Mesenchymal stem cell (in vitro differentiated cells and primary cell): ENCODE measurements at regions not wholly inside any gene's neighbourhood (a gene's known extent, or its start where the extent isn't known, plus 50 kb on each side); places are given as distances from the start of the nearest gene placed in this dataset.
A peak's percentile ranks its signal among the peaks of the same experiment; 100 is the strongest.

Experiments
- DNase-seq: peaks from one replicate; pipeline ENCODE4 v3.0.0-alpha.2; 2013
- H2AFZ ChIP-seq: one replicate; pipeline ENCODE4 v1.6.1; 2013; ENCODE audit warnings: low read depth, mild to moderate bottlenecking, control low read depth, inconsistent platforms, low read length, moderate library complexity
- H2AK5ac ChIP-seq: 2 replicates; pipeline ENCODE4 v1.6.1; 2013; ENCODE audit warnings: low read length, moderate library complexity, mild to moderate bottlenecking, inconsistent platforms; ENCODE audit not compliant: severe bottlenecking
- H2BK120ac ChIP-seq: one replicate; pipeline ENCODE4 v1.6.1; 2013; ENCODE audit warnings: low read depth, mild to moderate bottlenecking, inconsistent platforms, low read length, moderate library complexity
- H2BK12ac ChIP-seq, 2 experiments: one replicate each; pipeline ENCODE4 v1.6.1; 2013; ENCODE audit warnings: inconsistent platforms in 2 of 2, low read length in 2 of 2, mild to moderate bottlenecking in 2 of 2, moderate library complexity in 2 of 2, control low read depth in 1 of 2
- H2BK15ac ChIP-seq: one replicate; pipeline ENCODE4 v1.6.1; 2013; ENCODE audit warnings: mild to moderate bottlenecking, low read depth, inconsistent platforms; ENCODE audit not compliant: poor library complexity, severe bottlenecking
- H2BK5ac ChIP-seq: 2 replicates; pipeline ENCODE4 v1.6.1; 2013; ENCODE audit warnings: low read depth, mild to moderate bottlenecking, low read length, control low read depth, inconsistent platforms; ENCODE audit not compliant: poor library complexity, severe bottlenecking
- H3K14ac ChIP-seq, 2 experiments: one replicate each; pipeline ENCODE4 v1.6.1; 2013; ENCODE audit warnings: inconsistent platforms in 2 of 2, low read length in 2 of 2, control low read depth in 1 of 2, mild to moderate bottlenecking in 1 of 2, moderate library complexity in 1 of 2
- H3K18ac ChIP-seq, 2 experiments: one replicate each; pipeline ENCODE4 v1.6.1; 2013; ENCODE audit warnings: inconsistent platforms in 2 of 2, low read length in 2 of 2, control low read depth in 1 of 2, low read depth in 1 of 2, mild to moderate bottlenecking in 1 of 2
- H3K23ac ChIP-seq, 2 experiments: one replicate each; pipeline ENCODE4 v1.6.1; 2013; ENCODE audit warnings: inconsistent platforms in 2 of 2, low read length in 2 of 2, mild to moderate bottlenecking in 2 of 2, moderate library complexity in 2 of 2, control low read depth in 1 of 2
- H3K27ac ChIP-seq: 2 replicates; pipeline ENCODE4 v1.5.1; 2013; ENCODE audit warnings: mild to moderate bottlenecking, moderate library complexity, low read length, control low read depth, inconsistent platforms; ENCODE audit not compliant: poor library complexity, severe bottlenecking
- H3K27me3 ChIP-seq, 2 experiments: 2 replicates each; pipeline versions ENCODE4 v1.6.1 to v1.7.0; 2013; ENCODE audit warnings: low read length in 2 of 2, mild to moderate bottlenecking in 2 of 2, moderate library complexity in 2 of 2, control low read depth in 1 of 2, inconsistent platforms in 1 of 2; ENCODE audit not compliant: control insufficient read depth in 1 of 2, insufficient read depth in 1 of 2
- H3K36me3 ChIP-seq, 2 experiments: 2 replicates each; pipeline versions ENCODE4 v1.6.1 to v1.7.0; 2013; ENCODE audit warnings: low read length in 2 of 2, control low read depth in 1 of 2, inconsistent platforms in 1 of 2, low read depth in 1 of 2, mild to moderate bottlenecking in 1 of 2; ENCODE audit not compliant: insufficient read depth in 2 of 2, control insufficient read depth in 1 of 2
- H3K4ac ChIP-seq, 2 experiments: one replicate each; pipeline ENCODE4 v1.6.1; 2013; ENCODE audit warnings: inconsistent platforms in 2 of 2, low read length in 2 of 2, mild to moderate bottlenecking in 2 of 2, moderate library complexity in 2 of 2, control low read depth in 1 of 2, low read depth in 1 of 2
- H3K4me1 ChIP-seq: 2 replicates; pipeline ENCODE4 v1.6.1; 2013; ENCODE audit warnings: low read depth, low read length, control low read depth; ENCODE audit not compliant: control insufficient read depth, insufficient read depth
- H3K4me2 ChIP-seq: 2 replicates; pipeline ENCODE4 v1.6.1; 2013; ENCODE audit warnings: low read length, mild to moderate bottlenecking, inconsistent platforms; ENCODE audit not compliant: poor library complexity, severe bottlenecking
- H3K4me3 ChIP-seq, 2 experiments: 2 replicates each; pipeline versions ENCODE4 v1.5.1 to v1.7.0; 2013; ENCODE audit warnings: low read length in 2 of 2, mild to moderate bottlenecking in 2 of 2, control low read depth in 1 of 2, low read depth in 1 of 2; ENCODE audit not compliant: insufficient read depth in 1 of 2
- H3K79me1 ChIP-seq: replicated peaks from 2 replicates; pipeline ENCODE4 v1.6.1; 2013; ENCODE audit warnings: mild to moderate bottlenecking, control low read depth, low read length, inconsistent platforms; ENCODE audit not compliant: poor library complexity, severe bottlenecking
- H3K9ac ChIP-seq: 2 replicates; pipeline ENCODE4 v1.7.0; 2013; ENCODE audit warnings: mild to moderate bottlenecking, low read length, moderate library complexity
- H3K9me3 ChIP-seq: 2 replicates; pipeline ENCODE4 v1.7.0; 2013; ENCODE audit warnings: mild to moderate bottlenecking, low read length; ENCODE audit not compliant: control insufficient read depth
- H4K8ac ChIP-seq: one replicate; pipeline ENCODE4 v1.6.1; 2013; ENCODE audit warnings: inconsistent platforms, mild to moderate bottlenecking, low read length, moderate library complexity
- H4K91ac ChIP-seq: one replicate; pipeline ENCODE4 v1.6.1; 2013; ENCODE audit warnings: mild to moderate bottlenecking, low read length, inconsistent platforms
- WGBS: methylation state at CpG from one replicate; pipeline ENCODE4 v1.1.7; 2013; ENCODE audit warnings: mixed read lengths; 5-methylcytosine and 5-hydroxymethylcytosine counted together

GRCh38 chr20:12827816-12828385 is 180.9 kb upstream of the SPTLC3 start:
- H2BK120ac ChIP-seq, result no peak overlapping the region
- 75% methylated on average over 1 of the region's 2 CpGs for WGBS
- no peak overlapping the region for H2AFZ ChIP-seq
- H3K27ac ChIP-seq, result no peak overlapping the region
- DNase-seq, result peak; percentile 6
- H3K14ac ChIP-seq, result no peak overlapping the region
- H4K8ac ChIP-seq, result no peak overlapping the region
- H3K23ac ChIP-seq, result no peak overlapping the region
- no peak overlapping the region for H2AK5ac ChIP-seq
- no peak overlapping the region for H3K4me3 ChIP-seq
- H3K4me1 ChIP-seq, result no peaks in the 10 kb centered on the region
- no peak overlapping the region for H3K9ac ChIP-seq
- H3K27me3 ChIP-seq, result no peaks in the 10 kb centered on the region
- no peak overlapping the region for H3K18ac ChIP-seq
- no peaks in the 10 kb centered on the region for H3K9me3 ChIP-seq
- H3K4me2 ChIP-seq, result no peak overlapping the region
- no peak overlapping the region for H2BK5ac ChIP-seq
- H3K36me3 ChIP-seq, result no peaks in the 10 kb centered on the region
- no peaks in the 10 kb centered on the region for H3K79me1 ChIP-seq
- H4K91ac ChIP-seq, result no peak overlapping the region
- H2BK12ac ChIP-seq, result no peak overlapping the region
- H3K4ac ChIP-seq, result no peak overlapping the region
- H2BK15ac ChIP-seq, result no peak overlapping the region

- Histone ChIP-seq H3K14ac (no peak overlapping the region), H3K79me1 (no peaks in the 10 kb centered on the region), H3K9ac (no peak overlapping the region), H2AFZ (no peak overlapping the region), H3K27ac (no peak overlapping the region), H2BK12ac (no peak overlapping the region), H3K4me2 (no peak overlapping the region), H3K23ac (no peak overlapping the region), H3K18ac (no peak overlapping the region), H4K8ac (no peak overlapping the region), H3K4me3 (no peak overlapping the region), H2BK15ac (no peak overlapping the region), H3K36me3 (no peaks in the 10 kb centered on the region), H3K9me3 (no peaks in the 10 kb centered on the region), H3K4me1 (no peaks in the 10 kb centered on the region), H3K4ac (no peak overlapping the region), H3K27me3 (no peaks in the 10 kb centered on the region), H2BK5ac (no peak overlapping the region), H2AK5ac (no peak overlapping the region), H2BK120ac (no peak overlapping the region), H4K91ac (no peak overlapping the region)
- WGBS, result 79% methylated on average over 2 of the region's 5 CpGs
- DNase-seq, result no peak
Measured at GRCh38 chr20:12829170-12829569, 179.6 kb upstream of the SPTLC3 start.

GRCh38 chr20:12833861-12834260 is 174.9 kb upstream of the SPTLC3 start:
- Histone ChIP-seq H2AFZ (no peak overlapping the region), H3K36me3 (no peaks in the 10 kb centered on the region)
- 90% methylated on average over 1 of the region's 1 CpG for WGBS

GRCh38 chr20:12835999-12836398 is 172.8 kb upstream of the SPTLC3 start:
- Histone ChIP-seq H2AK5ac (no peak overlapping the region), H3K9ac (no peak overlapping the region), H3K4ac (no peak overlapping the region), H2BK12ac (no peak overlapping the region), H4K8ac (no peak overlapping the region), H3K79me1 (no peaks in the 10 kb centered on the region), H3K4me2 (no peak overlapping the region), H3K23ac (no peak overlapping the region), H3K9me3 (no peaks in the 10 kb centered on the region), H3K36me3 (no peaks in the 10 kb centered on the region), H4K91ac (no peak overlapping the region), H3K27ac (no peak overlapping the region), H2BK120ac (no peak overlapping the region), H3K27me3 (no peaks in the 10 kb centered on the region), H2AFZ (no peak overlapping the region), H3K4me1 (no peaks in the 10 kb centered on the region), H2BK15ac (no peak overlapping the region), H3K14ac (no peak overlapping the region), H3K18ac (no peak overlapping the region), H2BK5ac (no peak overlapping the region), H3K4me3 (no peak overlapping the region)
- 57% methylated on average over 1 of the region's 1 CpG for WGBS
- peak; percentile 1 for DNase-seq

More at GRCh38 chr20:12833861-12834260, 174.9 kb upstream of the SPTLC3 start:
- no peaks in the 10 kb centered on the region for H3K79me1 ChIP-seq
- no peak overlapping the region for H4K8ac ChIP-seq
- H2BK15ac ChIP-seq, result no peak overlapping the region
- H3K9me3 ChIP-seq, result no peaks in the 10 kb centered on the region
- H3K4me2 ChIP-seq, result no peak overlapping the region
- H3K27me3 ChIP-seq, result no peaks in the 10 kb centered on the region
- no peak overlapping the region for H3K4me3 ChIP-seq
- H3K14ac ChIP-seq, result no peak overlapping the region
- no peak overlapping the region for H3K4ac ChIP-seq
- H3K27ac ChIP-seq, result no peak overlapping the region
- H2BK12ac ChIP-seq, result no peak overlapping the region
- no peaks in the 10 kb centered on the region for H3K4me1 ChIP-seq
- H4K91ac ChIP-seq, result no peak overlapping the region
- H3K18ac ChIP-seq, result no peak overlapping the region
- H3K23ac ChIP-seq, result no peak overlapping the region
- no peak overlapping the region for H2BK5ac ChIP-seq
- no peak overlapping the region for H2BK120ac ChIP-seq
- no peak overlapping the region for H2AK5ac ChIP-seq
- no peak for DNase-seq
- H3K9ac ChIP-seq, result no peak overlapping the region
